Hepatocyte (in vitro differentiated cells): ENCODE measurements at regions not wholly inside any gene's neighbourhood (a gene's known extent, or its start where the extent isn't known, plus 50 kb on each side); places are given as distances from the start of the nearest gene placed in this dataset.

Source experiments
- DNase-seq: peaks from one replicate; pipeline ENCODE4 v3.0.0-alpha.2; 2016; ENCODE audit warnings: low spot score
- H2AFZ ChIP-seq: fragments of 200-600 bp; sonication (generic); 2 replicates; pipeline ENCODE4 v1.6.0; 2016; ENCODE audit warnings: antibody characterized with exemption, mild to moderate bottlenecking
- H3K27ac ChIP-seq: fragments of 200-600 bp; sonication (generic); 2 replicates; pipeline ENCODE4 v1.5.1; 2016; ENCODE audit warnings: mild to moderate bottlenecking
- H3K27me3 ChIP-seq: fragments of 200-600 bp; sonication (generic); 2 replicates; pipeline ENCODE4 v1.6.1; 2016
- H3K36me3 ChIP-seq: fragments of 200-600 bp; sonication (generic); replicated peaks from 2 replicates; pipeline ENCODE4 v1.5.1; 2016; ENCODE audit warnings: low read depth; ENCODE audit not compliant: insufficient read depth
- H3K4me1 ChIP-seq: fragments of 200-600 bp; sonication (generic); 2 replicates; pipeline ENCODE4 v1.5.1; 2016; ENCODE audit warnings: mild to moderate bottlenecking, moderate library complexity; ENCODE audit not compliant: insufficient read depth
- H3K4me2 ChIP-seq: fragments of 200-600 bp; sonication (generic); 2 replicates; pipeline ENCODE4 v1.6.0; 2016
- H3K4me3 ChIP-seq: fragments of 200-600 bp; sonication (generic); 2 replicates; pipeline ENCODE4 v1.5.1; 2016; ENCODE audit warnings: mild to moderate bottlenecking
- H3K79me2 ChIP-seq: fragments of 200-600 bp; sonication (generic); 2 replicates; pipeline ENCODE4 v1.6.0; 2017; ENCODE audit warnings: mild to moderate bottlenecking
- H3K9me2 ChIP-seq: fragments of 200-600 bp; sonication (generic); replicated peaks from 2 replicates; pipeline ENCODE4 v1.6.0; 2017; ENCODE audit warnings: mild to moderate bottlenecking; ENCODE audit not compliant: insufficient read depth
- H3K9me3 ChIP-seq: fragments of 200-600 bp; sonication (generic); 2 replicates; pipeline ENCODE4 v1.5.1; 2016; ENCODE audit warnings: low read depth, mild to moderate bottlenecking
- H4K20me1 ChIP-seq: fragments of 200-600 bp; sonication (generic); 2 replicates; pipeline ENCODE4 v1.6.0; 2016; ENCODE audit warnings: mild to moderate bottlenecking; ENCODE audit not compliant: insufficient read depth, poor library complexity, severe bottlenecking
- CTCF ChIP-seq: fragments of 200-600 bp; sonication (generic); IDR thresholded peaks from 2 replicates; pipeline ENCODE4 v1.5.1; 2016; ENCODE audit warnings: antibody characterized with exemption, mild to moderate bottlenecking; ENCODE audit not compliant: poor library complexity
- EZH2 ChIP-seq: fragments of 200-600 bp; sonication (generic); IDR thresholded peaks from 2 replicates; pipeline ENCODE4 v1.6.1; 2016; ENCODE audit warnings: antibody characterized with exemption, mild to moderate bottlenecking, borderline replicate concordance
- EZH2phosphoT487 ChIP-seq: fragments of 200-600 bp; sonication (generic); IDR thresholded peaks from one replicate; pipeline ENCODE4 v1.6.1; 2018; ENCODE audit warnings: antibody characterized with exemption, mild to moderate bottlenecking, low read depth, moderate library complexity; ENCODE audit not compliant: unreplicated experiment, severe bottlenecking
- WGBS: methylation state at CpG from one replicate; pipeline ENCODE4 v1.1.6; 2016; ENCODE audit warnings: low lambda C conversion rate; ENCODE audit errors: missing lambda C conversion rate; 5-methylcytosine and 5-hydroxymethylcytosine counted together

- Histone ChIP-seq H3K4me3 (no peak overlapping the region), H3K79me2 (no peaks in the 10 kb centered on the region), H3K9me3 (no peaks in the 10 kb centered on the region), H3K36me3 (no peaks in the 10 kb centered on the region), H4K20me1 (no peaks in the 10 kb centered on the region), H3K4me1 (no peaks in the 10 kb centered on the region), H2AFZ (no peak overlapping the region), H3K4me2 (no peak overlapping the region), H3K9me2 (no peaks in the 10 kb centered on the region), H3K27ac (no peak overlapping the region), H3K27me3 (no peaks in the 10 kb centered on the region)
- TF ChIP-seq CTCF, result no peak
- TF ChIP-seq EZH2, result no peak
- no peak for TF ChIP-seq EZH2phosphoT487
- WGBS, result 96% methylated on average over 4 of the region's 4 CpGs
- no peak for DNase-seq
Observed at GRCh38 chr3:144629381-144629780, 657.8 kb downstream of the DIPK2A start.

GRCh38 chr3:144636833-144637232 is 665.2 kb downstream of the DIPK2A start:
- H3K79me2 ChIP-seq, result no peaks in the 10 kb centered on the region
- no peaks in the 10 kb centered on the region for H3K9me3 ChIP-seq
- H3K4me1 ChIP-seq, result no peaks in the 10 kb centered on the region
- no peaks in the 10 kb centered on the region for H3K9me2 ChIP-seq
- no peak overlapping the region for H3K27ac ChIP-seq
- peak; percentile 62 for DNase-seq
- H4K20me1 ChIP-seq, result no peaks in the 10 kb centered on the region
- H3K27me3 ChIP-seq, result no peaks in the 10 kb centered on the region
- H3K36me3 ChIP-seq, result no peaks in the 10 kb centered on the region
- H3K4me2 ChIP-seq, result no peak overlapping the region
- peak overlapping the region; percentile 25 for H2AFZ ChIP-seq
- no peak for TF ChIP-seq EZH2
- TF ChIP-seq EZH2phosphoT487, result no peak
- TF ChIP-seq CTCF, result no peak
- H3K4me3 ChIP-seq, result no peak overlapping the region
- 64% methylated on average over 2 of the region's 2 CpGs for WGBS

- no peaks in the 10 kb centered on the region for H3K79me2 ChIP-seq
- no peaks in the 10 kb centered on the region for H3K36me3 ChIP-seq
- TF ChIP-seq CTCF, result no peak
- TF ChIP-seq EZH2phosphoT487, result no peak
- TF ChIP-seq EZH2, result no peak
- no peaks in the 10 kb centered on the region for H3K9me3 ChIP-seq
- H3K9me2 ChIP-seq, result no peaks in the 10 kb centered on the region
- H3K4me3 ChIP-seq, result no peak overlapping the region
- H3K4me2 ChIP-seq, result no peak overlapping the region
- H3K27ac ChIP-seq, result no peak overlapping the region
- no peak for DNase-seq
- H3K4me1 ChIP-seq, result no peaks in the 10 kb centered on the region
- H3K27me3 ChIP-seq, result no peaks in the 10 kb centered on the region
- H4K20me1 ChIP-seq, result no peaks in the 10 kb centered on the region
- H2AFZ ChIP-seq, result no peak overlapping the region
Observed at GRCh38 chr3:144638009-144638408, 666.4 kb downstream of the DIPK2A start.

- peak; percentile 8 for DNase-seq
- H3K27me3 ChIP-seq, result no peaks in the 10 kb centered on the region
- no peaks in the 10 kb centered on the region for H3K4me1 ChIP-seq
- H3K4me3 ChIP-seq, result no peak overlapping the region
- no peak overlapping the region for H3K4me2 ChIP-seq
- H3K9me2 ChIP-seq, result peaks cover 3% of the 10 kb centered on the region
- 82% methylated on average over 3 of the region's 3 CpGs for WGBS
- no peaks in the 10 kb centered on the region for H3K36me3 ChIP-seq
- no peaks in the 10 kb centered on the region for H4K20me1 ChIP-seq
- no peak for TF ChIP-seq EZH2phosphoT487
- TF ChIP-seq EZH2, result no peak
- no peak for TF ChIP-seq CTCF
- H3K79me2 ChIP-seq, result no peaks in the 10 kb centered on the region
- no peak overlapping the region for H2AFZ ChIP-seq
- no peak overlapping the region for H3K27ac ChIP-seq
- H3K9me3 ChIP-seq, result no peaks in the 10 kb centered on the region
Observed at GRCh38 chr3:144643771-144644198, 672.2 kb downstream of the DIPK2A start.
